ENCODE measurements at regions not wholly inside any gene's neighbourhood (a gene's known extent, or its start where the extent isn't known, plus 50 kb on each side); places are given as distances from the start of the nearest gene placed in this dataset.
"Not testable (repeated sequence)": the region's sequence is repeated elsewhere in the genome, so short reads cannot be mapped to it uniquely, and the experiment has no call there.

GRCh38 chr7:13792208-13792607 lies 197.3 kb downstream of the ETV1 start:
- no peak for DNase-seq (ENCODE audit: low spot score)

GRCh38 chr7:13793926-13794325 lies 195.5 kb downstream of the ETV1 start:
- DNase-seq (ENCODE audit: low spot score) = no peak

- DNase-seq (ENCODE audit: low spot score) = no peak
These were observed 194.9 kb downstream of the ETV1 start for GRCh38 chr7:13794581-13794980.

GRCh38 chr7:13797545-13797944 lies 191.9 kb downstream of the ETV1 start:
- no peak for DNase-seq (ENCODE audit: low spot score)

- peak; percentile 52 for DNase-seq (ENCODE audit: low spot score)
These were observed 188.6 kb downstream of the ETV1 start for GRCh38 chr7:13800694-13801448.

GRCh38 chr7:13801669-13802068 lies 187.8 kb downstream of the ETV1 start:
- DNase-seq (ENCODE audit: low spot score) = no peak

- no peak for DNase-seq (ENCODE audit: low spot score)
These were observed 186.8 kb downstream of the ETV1 start for GRCh38 chr7:13802651-13803050.

GRCh38 chr7:13803134-13803533 lies 186.3 kb downstream of the ETV1 start:
- no peak for DNase-seq (ENCODE audit: low spot score)

- DNase-seq (ENCODE audit: low spot score) = not testable (repeated sequence)
These were observed 183.2 kb downstream of the ETV1 start for GRCh38 chr7:13806089-13806867.

- not testable (repeated sequence) for DNase-seq (ENCODE audit: low spot score)
These were observed 172.2 kb downstream of the ETV1 start for GRCh38 chr7:13817230-13817629.

GRCh38 chr7:13821152-13821787 lies 168.2 kb downstream of the ETV1 start:
- no peak for DNase-seq (ENCODE audit: low spot score)

- no peak for DNase-seq (ENCODE audit: low spot score)
These were observed 166.8 kb downstream of the ETV1 start for GRCh38 chr7:13822678-13823077.

GRCh38 chr7:13826752-13827151 lies 162.7 kb downstream of the ETV1 start:
- no peak for DNase-seq (ENCODE audit: low spot score)

GRCh38 chr7:13827716-13828115 lies 161.8 kb downstream of the ETV1 start:
- no peak for DNase-seq (ENCODE audit: low spot score)

- DNase-seq (ENCODE audit: low spot score) = no peak
These were observed 160.2 kb downstream of the ETV1 start for GRCh38 chr7:13829231-13829630.

GRCh38 chr7:13829914-13830900 lies 159.3 kb downstream of the ETV1 start:
- no peak for DNase-seq (ENCODE audit: low spot score)

GRCh38 chr7:13832346-13832745 lies 157.1 kb downstream of the ETV1 start:
- no peak for DNase-seq (ENCODE audit: low spot score)

GRCh38 chr7:13834328-13834761 lies 155.1 kb downstream of the ETV1 start:
- DNase-seq (ENCODE audit: low spot score) = no peak

GRCh38 chr7:13835442-13835841 lies 154.0 kb downstream of the ETV1 start:
- DNase-seq (ENCODE audit: low spot score) = no peak

- DNase-seq (ENCODE audit: low spot score) = no peak
These were observed 150.4 kb downstream of the ETV1 start for GRCh38 chr7:13839063-13839462.
